GM20000 (cell line): ENCODE measurements at regions not wholly inside any gene's neighbourhood (a gene's known extent, or its start where the extent isn't known, plus 50 kb on each side); places are given as distances from the start of the nearest gene placed in this dataset.

Source experiments
- DNase-seq: peaks from one replicate; pipeline ENCODE4 v3.0.0; 2012; ENCODE audit warnings: low spot score
- CTCF ChIP-seq: IDR thresholded peaks from 2 replicates; pipeline ENCODE4 v1.5.1; 2012; ENCODE audit warnings: mild to moderate bottlenecking, control low read depth; ENCODE audit errors: extremely low read depth, missing control alignments

- no peak for DNase-seq
- TF ChIP-seq CTCF = no peak
Measured at GRCh38 chr1:106875622-106876021, 180.9 kb upstream of the PRMT6 start.

GRCh38 chr1:106876384-106876783, 180.1 kb upstream of the PRMT6 start:
- no peak for TF ChIP-seq CTCF
- DNase-seq = no peak

GRCh38 chr1:106879538-106879937, 176.9 kb upstream of the PRMT6 start:
- TF ChIP-seq CTCF = no peak
- no peak for DNase-seq

GRCh38 chr1:106880226-106880625, 176.2 kb upstream of the PRMT6 start:
- no peak for DNase-seq
- TF ChIP-seq CTCF = no peak

GRCh38 chr1:106883208-106883607, 173.3 kb upstream of the PRMT6 start:
- no peak for TF ChIP-seq CTCF
- no peak for DNase-seq

GRCh38 chr1:106889059-106889458, 167.4 kb upstream of the PRMT6 start:
- no peak for DNase-seq
- no peak for TF ChIP-seq CTCF

GRCh38 chr1:106889583-106889982, 166.9 kb upstream of the PRMT6 start:
- no peak for DNase-seq
- TF ChIP-seq CTCF = no peak
